ENCODE measurements at regions not wholly inside any gene's neighbourhood (a gene's known extent, or its start where the extent isn't known, plus 50 kb on each side); places are given as distances from the start of the nearest gene placed in this dataset.

GRCh38 chr4:138078253-138078652, 163.9 kb downstream of the SLC7A11 start:
- Histone ChIP-seq H3K27me3 (ENCODE audit: control insufficient read depth, insufficient read depth, low read length) (no peaks in the 10 kb centered on the region), H3K36me3 (ENCODE audit: control insufficient read depth, low read depth, low read length) (no peaks in the 10 kb centered on the region), H3K27ac (ENCODE audit: low read length) (no peak overlapping the region), H3K4me1 (ENCODE audit: control insufficient read depth, low read depth, low read length) (no peaks in the 10 kb centered on the region), H3K9me3 (ENCODE audit: control insufficient read depth, low read depth, low read length) (no peaks in the 10 kb centered on the region), H3K9ac (ENCODE audit: low read length) (no peak overlapping the region), H3K4me3 (ENCODE audit: low read length) (no peak overlapping the region)

GRCh38 chr4:138076561-138076960, 165.6 kb downstream of the SLC7A11 start:
- Histone ChIP-seq H3K36me3 (ENCODE audit: control insufficient read depth, low read depth, low read length) (no peaks in the 10 kb centered on the region), H3K27me3 (ENCODE audit: control insufficient read depth, insufficient read depth, low read length) (no peaks in the 10 kb centered on the region), H3K9me3 (ENCODE audit: control insufficient read depth, low read depth, low read length) (no peaks in the 10 kb centered on the region), H3K9ac (ENCODE audit: low read length) (no peak overlapping the region), H3K4me1 (ENCODE audit: control insufficient read depth, low read depth, low read length) (no peaks in the 10 kb centered on the region), H3K27ac (ENCODE audit: low read length) (no peak overlapping the region), H3K4me3 (ENCODE audit: low read length) (no peak overlapping the region)

- Histone ChIP-seq H3K9me3 (ENCODE audit: control insufficient read depth, low read depth, low read length) (no peaks in the 10 kb centered on the region), H3K4me3 (ENCODE audit: low read length) (no peak overlapping the region), H3K27me3 (ENCODE audit: control insufficient read depth, insufficient read depth, low read length) (no peaks in the 10 kb centered on the region), H3K36me3 (ENCODE audit: control insufficient read depth, low read depth, low read length) (no peaks in the 10 kb centered on the region), H3K9ac (ENCODE audit: low read length) (no peak overlapping the region), H3K4me1 (ENCODE audit: control insufficient read depth, low read depth, low read length) (no peaks in the 10 kb centered on the region), H3K27ac (ENCODE audit: low read length) (no peak overlapping the region)
Measured at GRCh38 chr4:138070816-138071215, 171.3 kb downstream of the SLC7A11 start.

- H3K27ac ChIP-seq (ENCODE audit: low read length) = no peak overlapping the region
- no peaks in the 10 kb centered on the region for H3K27me3 ChIP-seq (ENCODE audit: control insufficient read depth, insufficient read depth, low read length)
- no peaks in the 10 kb centered on the region for H3K4me1 ChIP-seq (ENCODE audit: control insufficient read depth, low read depth, low read length)
- no peaks in the 10 kb centered on the region for H3K36me3 ChIP-seq (ENCODE audit: control insufficient read depth, low read depth, low read length)
- no peak overlapping the region for H3K9ac ChIP-seq (ENCODE audit: low read length)
- no peak overlapping the region for H3K4me3 ChIP-seq (ENCODE audit: low read length)
- no peaks in the 10 kb centered on the region for H3K9me3 ChIP-seq (ENCODE audit: control insufficient read depth, low read depth, low read length)
Measured at GRCh38 chr4:138063581-138063980, 178.6 kb downstream of the SLC7A11 start.

- Histone ChIP-seq H3K9me3 (ENCODE audit: control insufficient read depth, low read depth, low read length) (no peaks in the 10 kb centered on the region), H3K36me3 (ENCODE audit: control insufficient read depth, low read depth, low read length) (no peaks in the 10 kb centered on the region), H3K4me1 (ENCODE audit: control insufficient read depth, low read depth, low read length) (no peaks in the 10 kb centered on the region), H3K4me3 (ENCODE audit: low read length) (no peak overlapping the region), H3K27me3 (ENCODE audit: control insufficient read depth, insufficient read depth, low read length) (no peaks in the 10 kb centered on the region), H3K27ac (ENCODE audit: low read length) (no peak overlapping the region), H3K9ac (ENCODE audit: low read length) (no peak overlapping the region)
Measured at GRCh38 chr4:138062929-138063328, 179.2 kb downstream of the SLC7A11 start.

GRCh38 chr4:138056541-138056940, 185.6 kb downstream of the SLC7A11 start:
- H3K27me3 ChIP-seq (ENCODE audit: control insufficient read depth, insufficient read depth, low read length) = no peaks in the 10 kb centered on the region
- no peaks in the 10 kb centered on the region for H3K9me3 ChIP-seq (ENCODE audit: control insufficient read depth, low read depth, low read length)
- no peak overlapping the region for H3K4me3 ChIP-seq (ENCODE audit: low read length)
- H3K36me3 ChIP-seq (ENCODE audit: control insufficient read depth, low read depth, low read length) = no peaks in the 10 kb centered on the region
- H3K4me1 ChIP-seq (ENCODE audit: control insufficient read depth, low read depth, low read length) = no peaks in the 10 kb centered on the region
- no peak overlapping the region for H3K9ac ChIP-seq (ENCODE audit: low read length)
- no peak overlapping the region for H3K27ac ChIP-seq (ENCODE audit: low read length)

GRCh38 chr4:138055890-138056289, 186.3 kb downstream of the SLC7A11 start:
- no peaks in the 10 kb centered on the region for H3K36me3 ChIP-seq (ENCODE audit: control insufficient read depth, low read depth, low read length)
- H3K9ac ChIP-seq (ENCODE audit: low read length) = no peak overlapping the region
- H3K9me3 ChIP-seq (ENCODE audit: control insufficient read depth, low read depth, low read length) = no peaks in the 10 kb centered on the region
- H3K27ac ChIP-seq (ENCODE audit: low read length) = no peak overlapping the region
- no peaks in the 10 kb centered on the region for H3K4me1 ChIP-seq (ENCODE audit: control insufficient read depth, low read depth, low read length)
- H3K4me3 ChIP-seq (ENCODE audit: low read length) = no peak overlapping the region
- no peaks in the 10 kb centered on the region for H3K27me3 ChIP-seq (ENCODE audit: control insufficient read depth, insufficient read depth, low read length)

- Histone ChIP-seq H3K27me3 (ENCODE audit: control insufficient read depth, insufficient read depth, low read length) (no peaks in the 10 kb centered on the region), H3K4me1 (ENCODE audit: control insufficient read depth, low read depth, low read length) (peaks cover 7% of the 10 kb centered on the region), H3K9me3 (ENCODE audit: control insufficient read depth, low read depth, low read length) (no peaks in the 10 kb centered on the region), H3K36me3 (ENCODE audit: control insufficient read depth, low read depth, low read length) (no peaks in the 10 kb centered on the region), H3K9ac (ENCODE audit: low read length) (no peak overlapping the region), H3K4me3 (ENCODE audit: low read length) (no peak overlapping the region), H3K27ac (ENCODE audit: low read length) (no peak overlapping the region)
Measured at GRCh38 chr4:138053641-138054301, 188.4 kb downstream of the SLC7A11 start.

- Histone ChIP-seq H3K4me3 (ENCODE audit: low read length) (no peak overlapping the region), H3K27me3 (ENCODE audit: control insufficient read depth, insufficient read depth, low read length) (no peaks in the 10 kb centered on the region), H3K4me1 (ENCODE audit: control insufficient read depth, low read depth, low read length) (peaks cover 7% of the 10 kb centered on the region), H3K9ac (ENCODE audit: low read length) (no peak overlapping the region), H3K9me3 (ENCODE audit: control insufficient read depth, low read depth, low read length) (no peaks in the 10 kb centered on the region), H3K27ac (ENCODE audit: low read length) (no peak overlapping the region), H3K36me3 (ENCODE audit: control insufficient read depth, low read depth, low read length) (no peaks in the 10 kb centered on the region)
Measured at GRCh38 chr4:138052806-138053632, 189.1 kb downstream of the SLC7A11 start.

- Histone ChIP-seq H3K27me3 (ENCODE audit: control insufficient read depth, insufficient read depth, low read length) (no peaks in the 10 kb centered on the region), H3K4me3 (ENCODE audit: low read length) (no peak overlapping the region), H3K9ac (ENCODE audit: low read length) (no peak overlapping the region), H3K9me3 (ENCODE audit: control insufficient read depth, low read depth, low read length) (no peaks in the 10 kb centered on the region), H3K4me1 (ENCODE audit: control insufficient read depth, low read depth, low read length) (peaks cover 18% of the 10 kb centered on the region), H3K27ac (ENCODE audit: low read length) (no peak overlapping the region), H3K36me3 (ENCODE audit: control insufficient read depth, low read depth, low read length) (no peaks in the 10 kb centered on the region)
Measured at GRCh38 chr4:138051157-138051556, 191.0 kb downstream of the SLC7A11 start.

GRCh38 chr4:138050601-138051000, 191.5 kb downstream of the SLC7A11 start:
- Histone ChIP-seq H3K9me3 (ENCODE audit: control insufficient read depth, low read depth, low read length) (no peaks in the 10 kb centered on the region), H3K4me1 (ENCODE audit: control insufficient read depth, low read depth, low read length) (peaks cover 18% of the 10 kb centered on the region), H3K27me3 (ENCODE audit: control insufficient read depth, insufficient read depth, low read length) (no peaks in the 10 kb centered on the region), H3K27ac (ENCODE audit: low read length) (no peak overlapping the region), H3K4me3 (ENCODE audit: low read length) (no peak overlapping the region), H3K36me3 (ENCODE audit: control insufficient read depth, low read depth, low read length) (no peaks in the 10 kb centered on the region), H3K9ac (ENCODE audit: low read length) (no peak overlapping the region)

- Histone ChIP-seq H3K4me3 (ENCODE audit: low read length) (no peak overlapping the region), H3K27ac (ENCODE audit: low read length) (no peak overlapping the region)
Measured at GRCh38 chr4:138049355-138049754, 192.8 kb downstream of the SLC7A11 start.

More at GRCh38 chr4:138049355-138049754, 192.8 kb downstream of the SLC7A11 start:
- H3K36me3 ChIP-seq (ENCODE audit: control insufficient read depth, low read depth, low read length) = no peaks in the 10 kb centered on the region
- H3K9me3 ChIP-seq (ENCODE audit: control insufficient read depth, low read depth, low read length) = no peaks in the 10 kb centered on the region
- no peaks in the 10 kb centered on the region for H3K27me3 ChIP-seq (ENCODE audit: control insufficient read depth, insufficient read depth, low read length)
- H3K9ac ChIP-seq (ENCODE audit: low read length) = no peak overlapping the region
- peaks cover 18% of the 10 kb centered on the region for H3K4me1 ChIP-seq (ENCODE audit: control insufficient read depth, low read depth, low read length)
